PFSK-1 (cell line): ENCODE measurements at regions not wholly inside any gene's neighbourhood (a gene's known extent, or its start where the extent isn't known, plus 50 kb on each side); places are given as distances from the start of the nearest gene placed in this dataset.

Experiments used
- FOXP2 ChIP-seq: optimal IDR thresholded peaks from 2 replicates; pipeline ENCODE3; 2011; ENCODE audit warnings: borderline replicate concordance, control low read depth, inconsistent platforms; ENCODE audit not compliant: insufficient read depth; ENCODE audit errors: extremely low read length, extremely low read depth
- POLR2AphosphoS5 ChIP-seq: IDR thresholded peaks from 2 replicates; pipeline ENCODE4 v1.6.1; 2012; ENCODE audit warnings: low read depth, mild to moderate bottlenecking, control low read depth, low read length, moderate library complexity
- SIN3A ChIP-seq: IDR thresholded peaks from 2 replicates; pipeline ENCODE4 v1.6.1; 2012; ENCODE audit warnings: mild to moderate bottlenecking, low read length, moderate library complexity, borderline replicate concordance; ENCODE audit not compliant: insufficient read depth
- TAF1 ChIP-seq: IDR thresholded peaks from 2 replicates; pipeline ENCODE4 v1.6.1; 2012; ENCODE audit warnings: low read length, control low read depth, borderline replicate concordance; ENCODE audit not compliant: insufficient read depth
- TF ChIP-seq, protein P1 (sequence below), 2 experiments: IDR thresholded peaks; 2 replicates each; pipeline versions ENCODE4 v1.6.1 to v1.8.0; 2011 to 2012; ENCODE audit warnings: low read depth in 2 of 2, low read length in 2 of 2, control low read depth in 1 of 2, inconsistent platforms in 1 of 2, mild to moderate bottlenecking in 1 of 2, moderate library complexity in 1 of 2; ENCODE audit not compliant: insufficient read depth in 1 of 2

DNA sequence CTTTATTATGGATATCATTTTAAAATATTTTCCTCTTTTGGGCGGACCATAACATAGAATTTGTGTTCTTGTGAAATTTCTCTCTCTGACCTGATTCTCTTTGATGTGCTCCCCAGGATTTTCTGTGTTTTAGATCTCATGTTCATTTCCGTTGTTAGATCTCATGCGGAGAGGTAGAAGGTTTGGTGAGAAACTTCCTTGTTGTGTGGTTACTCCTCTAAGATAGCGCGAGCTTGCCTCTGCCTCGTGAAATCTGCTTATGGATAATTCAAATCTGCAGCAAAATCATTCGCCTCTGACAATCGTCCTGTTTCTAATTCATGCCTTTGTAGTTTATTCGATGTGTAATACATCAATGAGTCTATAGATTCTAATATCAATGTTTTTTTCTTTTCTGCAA, 580.4 kb downstream of the USP25 start:
- TF ChIP-seq SIN3A (no peak), TAF1 (no peak), POLR2AphosphoS5 (no peak), FOXP2 (no peak)
- TF ChIP-seq, protein P1, sequence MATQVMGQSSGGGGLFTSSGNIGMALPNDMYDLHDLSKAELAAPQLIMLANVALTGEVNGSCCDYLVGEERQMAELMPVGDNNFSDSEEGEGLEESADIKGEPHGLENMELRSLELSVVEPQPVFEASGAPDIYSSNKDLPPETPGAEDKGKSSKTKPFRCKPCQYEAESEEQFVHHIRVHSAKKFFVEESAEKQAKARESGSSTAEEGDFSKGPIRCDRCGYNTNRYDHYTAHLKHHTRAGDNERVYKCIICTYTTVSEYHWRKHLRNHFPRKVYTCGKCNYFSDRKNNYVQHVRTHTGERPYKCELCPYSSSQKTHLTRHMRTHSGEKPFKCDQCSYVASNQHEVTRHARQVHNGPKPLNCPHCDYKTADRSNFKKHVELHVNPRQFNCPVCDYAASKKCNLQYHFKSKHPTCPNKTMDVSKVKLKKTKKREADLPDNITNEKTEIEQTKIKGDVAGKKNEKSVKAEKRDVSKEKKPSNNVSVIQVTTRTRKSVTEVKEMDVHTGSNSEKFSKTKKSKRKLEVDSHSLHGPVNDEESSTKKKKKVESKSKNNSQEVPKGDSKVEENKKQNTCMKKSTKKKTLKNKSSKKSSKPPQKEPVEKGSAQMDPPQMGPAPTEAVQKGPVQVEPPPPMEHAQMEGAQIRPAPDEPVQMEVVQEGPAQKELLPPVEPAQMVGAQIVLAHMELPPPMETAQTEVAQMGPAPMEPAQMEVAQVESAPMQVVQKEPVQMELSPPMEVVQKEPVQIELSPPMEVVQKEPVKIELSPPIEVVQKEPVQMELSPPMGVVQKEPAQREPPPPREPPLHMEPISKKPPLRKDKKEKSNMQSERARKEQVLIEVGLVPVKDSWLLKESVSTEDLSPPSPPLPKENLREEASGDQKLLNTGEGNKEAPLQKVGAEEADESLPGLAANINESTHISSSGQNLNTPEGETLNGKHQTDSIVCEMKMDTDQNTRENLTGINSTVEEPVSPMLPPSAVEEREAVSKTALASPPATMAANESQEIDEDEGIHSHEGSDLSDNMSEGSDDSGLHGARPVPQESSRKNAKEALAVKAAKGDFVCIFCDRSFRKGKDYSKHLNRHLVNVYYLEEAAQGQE (IDR thresholded peaks at IDR 0.05; ENCODE audit: insufficient read depth in 1 of 2, low read depth in 2 of 2, low read length in 2 of 2), result no peak

DNA sequence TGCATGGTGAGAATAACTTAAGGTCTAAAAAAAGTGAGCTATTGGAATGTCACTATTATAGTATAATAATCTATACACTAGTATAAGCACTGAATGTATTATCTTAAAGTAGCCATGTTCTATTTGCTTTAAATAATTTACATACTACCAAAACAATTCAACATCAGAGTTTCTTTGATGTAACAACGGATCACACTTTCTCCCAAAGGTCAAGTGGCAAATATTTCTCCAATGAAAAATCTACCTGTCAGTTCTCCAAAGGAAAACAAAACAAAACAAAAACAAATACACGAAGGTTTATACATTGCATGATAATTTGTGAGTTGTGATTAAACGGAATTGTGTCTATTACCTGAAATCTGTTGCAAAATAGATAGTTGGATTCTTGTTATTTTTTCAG, 581.4 kb downstream of the USP25 start:
- TF ChIP-seq SIN3A (no peak), POLR2AphosphoS5 (no peak), TAF1 (no peak), FOXP2 (no peak)
- TF ChIP-seq, protein P1 (IDR thresholded peaks at IDR 0.05; ENCODE audit: insufficient read depth in 1 of 2, low read depth in 2 of 2, low read length in 2 of 2), result no peak

DNA sequence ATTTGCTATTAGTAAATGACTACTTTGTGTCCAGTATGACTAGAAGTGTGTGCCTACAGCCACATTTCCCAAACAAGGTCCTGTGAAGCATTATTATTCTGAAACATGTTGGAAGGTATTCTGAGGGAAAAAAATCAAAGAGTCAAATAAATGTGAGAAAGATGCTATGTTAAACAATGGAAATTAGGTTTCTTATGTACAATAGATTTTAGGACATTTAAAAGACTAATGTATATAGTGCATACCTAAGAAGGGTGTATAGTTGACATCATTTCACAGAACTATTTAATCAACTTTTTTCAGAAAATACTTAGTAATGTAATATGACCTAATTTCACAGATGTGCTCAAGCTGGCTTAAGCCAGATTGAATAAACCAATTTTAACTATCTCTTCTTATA, 582.5 kb downstream of the USP25 start:
- TF ChIP-seq, protein P1 (IDR thresholded peaks at IDR 0.05; ENCODE audit: insufficient read depth in 1 of 2, low read depth in 2 of 2, low read length in 2 of 2), result no peak
- TF ChIP-seq FOXP2 (no peak), POLR2AphosphoS5 (no peak), SIN3A (no peak), TAF1 (no peak)

DNA sequence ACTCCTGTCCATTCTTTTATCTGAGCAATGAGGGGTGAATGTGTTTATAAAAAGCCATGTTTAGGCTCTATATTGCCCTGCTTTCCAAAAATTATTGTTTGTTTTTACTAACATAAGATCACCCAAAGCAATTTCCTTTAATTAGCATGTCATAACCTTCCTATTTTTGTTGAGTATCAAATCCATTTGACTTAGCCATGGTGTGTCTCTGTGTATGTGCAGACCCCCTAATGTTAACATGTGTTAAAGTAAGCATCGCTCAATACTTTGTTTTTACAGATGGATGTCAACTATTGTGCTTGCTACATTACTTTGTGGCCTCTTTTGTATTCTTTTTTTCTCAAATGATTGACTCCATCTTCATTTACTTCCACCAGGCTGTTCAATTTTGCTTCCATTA, 585.4 kb downstream of the USP25 start:
- TF ChIP-seq FOXP2 (no peak), POLR2AphosphoS5 (no peak), SIN3A (no peak), TAF1 (no peak)
- TF ChIP-seq, protein P1 (IDR thresholded peaks at IDR 0.05; ENCODE audit: insufficient read depth in 1 of 2, low read depth in 2 of 2, low read length in 2 of 2), result no peak

DNA sequence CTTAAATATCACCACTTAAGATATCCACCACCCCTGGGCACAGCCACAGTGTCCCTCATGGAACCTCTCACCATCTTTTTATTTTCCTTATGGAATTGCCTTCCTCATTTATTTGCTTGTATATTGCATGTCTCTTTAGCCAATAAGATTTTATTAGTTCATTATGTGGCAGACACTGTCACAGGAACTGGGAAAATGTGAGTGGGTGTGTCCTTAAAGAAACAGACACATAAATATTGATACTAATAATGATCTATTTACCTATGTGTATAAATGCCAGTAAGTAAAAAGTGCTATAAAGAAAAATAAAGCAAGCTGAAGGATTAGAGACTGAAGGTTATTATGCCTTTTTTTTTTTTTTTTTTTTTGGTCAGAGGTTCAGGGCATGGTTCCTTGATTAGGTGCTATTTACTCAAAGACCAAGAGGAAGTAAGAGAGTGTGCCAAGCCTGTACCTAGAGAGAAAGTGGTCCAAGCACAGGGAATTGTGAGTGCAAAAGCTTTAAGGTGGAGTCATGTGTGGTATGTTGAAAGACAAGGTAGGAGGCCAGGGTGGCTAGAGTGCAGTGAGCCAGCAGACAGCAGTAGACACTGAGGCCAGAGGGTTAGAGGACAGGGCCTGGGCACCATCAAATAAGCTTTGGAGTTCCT, 589.0 kb downstream of the USP25 start:
- TF ChIP-seq SIN3A, result no peak
- TF ChIP-seq, protein P1 (IDR thresholded peaks at IDR 0.05; ENCODE audit: insufficient read depth in 1 of 2, low read depth in 2 of 2, low read length in 2 of 2), result no peak
- TF ChIP-seq FOXP2, result no peak
- no peak for TF ChIP-seq POLR2AphosphoS5
- no peak for TF ChIP-seq TAF1
